ENCODE measurements at regions not wholly inside any gene's neighbourhood (a gene's known extent, or its start where the extent isn't known, plus 50 kb on each side); places are given as distances from the start of the nearest gene placed in this dataset.

- no peak for DNase-seq
Observed at GRCh38 chr6:19424853-19425252, 412.3 kb upstream of the ID4 start.

GRCh38 chr6:19427548-19427947, 409.6 kb upstream of the ID4 start:
- DNase-seq = no peak

GRCh38 chr6:19432966-19433498, 404.1 kb upstream of the ID4 start:
- DNase-seq = no peak

- DNase-seq = no peak
Observed at GRCh38 chr6:19434065-19434464, 403.1 kb upstream of the ID4 start.

- DNase-seq = no peak
Observed at GRCh38 chr6:19435755-19436154, 401.4 kb upstream of the ID4 start.

GRCh38 chr6:19438566-19439353, 398.4 kb upstream of the ID4 start:
- DNase-seq = no peak

GRCh38 chr6:19440531-19440930, 396.6 kb upstream of the ID4 start:
- DNase-seq = no peak

- DNase-seq = no peak
Observed at GRCh38 chr6:19443411-19443810, 393.8 kb upstream of the ID4 start.

GRCh38 chr6:19444041-19444440, 393.1 kb upstream of the ID4 start:
- no peak for DNase-seq

- DNase-seq = no peak
Observed at GRCh38 chr6:19444481-19444880, 392.7 kb upstream of the ID4 start.

- DNase-seq = no peak
Observed at GRCh38 chr6:19446570-19446969, 390.6 kb upstream of the ID4 start.

- DNase-seq = no peak
Observed at GRCh38 chr6:19450651-19451050, 386.5 kb upstream of the ID4 start.

- no peak for DNase-seq
Observed at GRCh38 chr6:19452495-19452894, 384.7 kb upstream of the ID4 start.

GRCh38 chr6:19454001-19454720, 383.0 kb upstream of the ID4 start:
- DNase-seq = no peak

GRCh38 chr6:19454721-19455392, 382.3 kb upstream of the ID4 start:
- no peak for DNase-seq

- no peak for DNase-seq
Observed at GRCh38 chr6:19463250-19463649, 373.9 kb upstream of the ID4 start.

GRCh38 chr6:19463925-19464324, 373.2 kb upstream of the ID4 start:
- DNase-seq = no peak

GRCh38 chr6:19465256-19465655, 371.9 kb upstream of the ID4 start:
- no peak for DNase-seq

- no peak for DNase-seq
Observed at GRCh38 chr6:19465760-19466159, 371.4 kb upstream of the ID4 start.

- DNase-seq = no peak
Observed at GRCh38 chr6:19470333-19470732, 366.8 kb upstream of the ID4 start.

- no peak for DNase-seq
Observed at GRCh38 chr6:19472153-19472552, 365.0 kb upstream of the ID4 start.

GRCh38 chr6:19472850-19473249, 364.3 kb upstream of the ID4 start:
- DNase-seq = no peak

GRCh38 chr6:19477563-19477962, 359.6 kb upstream of the ID4 start:
- no peak for DNase-seq

- no peak for DNase-seq
Observed at GRCh38 chr6:19478273-19478672, 358.9 kb upstream of the ID4 start.

Data from SHP77 treated with DMSO at 0.1 percent for 48 hours (cell line).